H1 (cell line): ENCODE measurements at regions not wholly inside any gene's neighbourhood (a gene's known extent, or its start where the extent isn't known, plus 50 kb on each side); places are given as distances from the start of the nearest gene placed in this dataset.

Experiments used
- CHD7 ChIP-seq: fragments of 300-600 bp; sonication (generic); IDR thresholded peaks from 2 replicates; pipeline ENCODE4 v1.7.1; 2012; ENCODE audit warnings: low read length, moderate library complexity, mild to moderate bottlenecking, inconsistent platforms; ENCODE audit not compliant: insufficient replicate concordance

DNA sequence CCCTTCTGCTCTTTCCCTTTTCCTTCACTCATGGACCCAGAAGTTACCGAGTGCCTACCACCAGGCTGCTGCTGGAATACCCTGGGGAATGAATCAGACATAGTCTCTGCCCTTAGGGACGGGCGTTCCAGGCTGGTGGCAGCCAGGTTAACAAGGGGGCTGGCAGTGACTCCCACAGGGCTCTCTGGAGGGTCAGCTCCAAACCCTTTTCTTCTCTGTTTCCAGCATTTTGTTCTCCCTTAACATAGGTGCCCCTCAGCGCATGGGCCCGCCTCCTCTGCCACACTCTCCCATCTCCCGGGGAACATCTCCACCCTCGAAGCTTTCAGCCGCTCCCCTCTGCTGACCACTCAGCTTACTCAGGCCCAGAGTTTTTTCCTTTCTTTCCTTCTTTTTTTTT lies 62.9 kb upstream of the LRP8 start (continued):
- TF ChIP-seq CHD7 = no peak
